WTC11 (cell line): ENCODE measurements at regions not wholly inside any gene's neighbourhood (a gene's known extent, or its start where the extent isn't known, plus 50 kb on each side); places are given as distances from the start of the nearest gene placed in this dataset.

ENCODE experiments used
- TF ChIP-seq, protein P1 (sequence below): sonication (generic); formaldehyde crosslinking; IDR thresholded peaks from 2 replicates; pipeline ENCODE4 v1.8.1; 2023; ENCODE audit warnings: mild to moderate bottlenecking, missing genetic modification reagents, borderline replicate concordance
- TF ChIP-seq, protein P2 (sequence below): fragments of 200-600 bp; IDR thresholded peaks from 2 replicates; pipeline ENCODE4 v1.8.0; 2022; ENCODE audit warnings: antibody characterized with exemption
- TF ChIP-seq, protein P3 (sequence below): sonication (generic); formaldehyde crosslinking; IDR thresholded peaks from 2 replicates; pipeline ENCODE4 v1.8.0; 2023; ENCODE audit warnings: mild to moderate bottlenecking, missing genetic modification reagents

DNA sequence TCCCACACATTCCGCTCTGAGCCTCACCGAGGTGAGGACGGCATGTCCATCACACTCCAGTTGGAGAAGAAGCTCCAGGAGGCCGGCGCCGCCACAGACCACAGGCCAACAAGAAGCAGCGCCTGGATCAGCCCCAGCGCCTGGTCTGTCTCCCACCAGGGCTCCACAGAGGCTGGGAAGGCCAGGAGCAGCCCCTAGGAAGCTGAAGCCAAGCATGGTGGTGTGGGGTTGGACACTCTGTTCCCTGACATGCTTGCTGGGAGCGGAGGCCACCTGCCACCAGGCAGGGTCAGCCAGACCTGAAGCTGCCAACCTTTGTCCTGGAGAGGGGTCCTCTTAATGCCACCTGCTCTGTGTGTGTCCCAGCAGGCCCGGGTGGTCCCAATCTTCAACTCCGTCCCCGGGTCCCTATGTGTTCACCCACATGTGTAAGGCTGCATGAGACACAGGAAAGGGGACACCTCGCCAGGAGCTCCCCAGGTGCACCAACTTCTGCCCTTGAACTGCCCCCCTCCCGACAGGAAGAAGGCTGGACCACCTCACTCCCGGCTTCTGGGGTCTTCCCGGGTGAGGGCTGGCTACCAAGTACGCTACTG is 140.1 kb upstream of the PPP1R26 start:
- TF ChIP-seq, protein P1, sequence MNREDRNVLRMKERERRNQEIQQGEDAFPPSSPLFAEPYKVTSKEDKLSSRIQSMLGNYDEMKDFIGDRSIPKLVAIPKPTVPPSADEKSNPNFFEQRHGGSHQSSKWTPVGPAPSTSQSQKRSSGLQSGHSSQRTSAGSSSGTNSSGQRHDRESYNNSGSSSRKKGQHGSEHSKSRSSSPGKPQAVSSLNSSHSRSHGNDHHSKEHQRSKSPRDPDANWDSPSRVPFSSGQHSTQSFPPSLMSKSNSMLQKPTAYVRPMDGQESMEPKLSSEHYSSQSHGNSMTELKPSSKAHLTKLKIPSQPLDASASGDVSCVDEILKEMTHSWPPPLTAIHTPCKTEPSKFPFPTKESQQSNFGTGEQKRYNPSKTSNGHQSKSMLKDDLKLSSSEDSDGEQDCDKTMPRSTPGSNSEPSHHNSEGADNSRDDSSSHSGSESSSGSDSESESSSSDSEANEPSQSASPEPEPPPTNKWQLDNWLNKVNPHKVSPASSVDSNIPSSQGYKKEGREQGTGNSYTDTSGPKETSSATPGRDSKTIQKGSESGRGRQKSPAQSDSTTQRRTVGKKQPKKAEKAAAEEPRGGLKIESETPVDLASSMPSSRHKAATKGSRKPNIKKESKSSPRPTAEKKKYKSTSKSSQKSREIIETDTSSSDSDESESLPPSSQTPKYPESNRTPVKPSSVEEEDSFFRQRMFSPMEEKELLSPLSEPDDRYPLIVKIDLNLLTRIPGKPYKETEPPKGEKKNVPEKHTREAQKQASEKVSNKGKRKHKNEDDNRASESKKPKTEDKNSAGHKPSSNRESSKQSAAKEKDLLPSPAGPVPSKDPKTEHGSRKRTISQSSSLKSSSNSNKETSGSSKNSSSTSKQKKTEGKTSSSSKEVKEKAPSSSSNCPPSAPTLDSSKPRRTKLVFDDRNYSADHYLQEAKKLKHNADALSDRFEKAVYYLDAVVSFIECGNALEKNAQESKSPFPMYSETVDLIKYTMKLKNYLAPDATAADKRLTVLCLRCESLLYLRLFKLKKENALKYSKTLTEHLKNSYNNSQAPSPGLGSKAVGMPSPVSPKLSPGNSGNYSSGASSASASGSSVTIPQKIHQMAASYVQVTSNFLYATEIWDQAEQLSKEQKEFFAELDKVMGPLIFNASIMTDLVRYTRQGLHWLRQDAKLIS (CRISPR knock-in tag), result no peak
- TF ChIP-seq, protein P2, sequence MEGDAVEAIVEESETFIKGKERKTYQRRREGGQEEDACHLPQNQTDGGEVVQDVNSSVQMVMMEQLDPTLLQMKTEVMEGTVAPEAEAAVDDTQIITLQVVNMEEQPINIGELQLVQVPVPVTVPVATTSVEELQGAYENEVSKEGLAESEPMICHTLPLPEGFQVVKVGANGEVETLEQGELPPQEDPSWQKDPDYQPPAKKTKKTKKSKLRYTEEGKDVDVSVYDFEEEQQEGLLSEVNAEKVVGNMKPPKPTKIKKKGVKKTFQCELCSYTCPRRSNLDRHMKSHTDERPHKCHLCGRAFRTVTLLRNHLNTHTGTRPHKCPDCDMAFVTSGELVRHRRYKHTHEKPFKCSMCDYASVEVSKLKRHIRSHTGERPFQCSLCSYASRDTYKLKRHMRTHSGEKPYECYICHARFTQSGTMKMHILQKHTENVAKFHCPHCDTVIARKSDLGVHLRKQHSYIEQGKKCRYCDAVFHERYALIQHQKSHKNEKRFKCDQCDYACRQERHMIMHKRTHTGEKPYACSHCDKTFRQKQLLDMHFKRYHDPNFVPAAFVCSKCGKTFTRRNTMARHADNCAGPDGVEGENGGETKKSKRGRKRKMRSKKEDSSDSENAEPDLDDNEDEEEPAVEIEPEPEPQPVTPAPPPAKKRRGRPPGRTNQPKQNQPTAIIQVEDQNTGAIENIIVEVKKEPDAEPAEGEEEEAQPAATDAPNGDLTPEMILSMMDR, result no peak
- TF ChIP-seq, protein P3, sequence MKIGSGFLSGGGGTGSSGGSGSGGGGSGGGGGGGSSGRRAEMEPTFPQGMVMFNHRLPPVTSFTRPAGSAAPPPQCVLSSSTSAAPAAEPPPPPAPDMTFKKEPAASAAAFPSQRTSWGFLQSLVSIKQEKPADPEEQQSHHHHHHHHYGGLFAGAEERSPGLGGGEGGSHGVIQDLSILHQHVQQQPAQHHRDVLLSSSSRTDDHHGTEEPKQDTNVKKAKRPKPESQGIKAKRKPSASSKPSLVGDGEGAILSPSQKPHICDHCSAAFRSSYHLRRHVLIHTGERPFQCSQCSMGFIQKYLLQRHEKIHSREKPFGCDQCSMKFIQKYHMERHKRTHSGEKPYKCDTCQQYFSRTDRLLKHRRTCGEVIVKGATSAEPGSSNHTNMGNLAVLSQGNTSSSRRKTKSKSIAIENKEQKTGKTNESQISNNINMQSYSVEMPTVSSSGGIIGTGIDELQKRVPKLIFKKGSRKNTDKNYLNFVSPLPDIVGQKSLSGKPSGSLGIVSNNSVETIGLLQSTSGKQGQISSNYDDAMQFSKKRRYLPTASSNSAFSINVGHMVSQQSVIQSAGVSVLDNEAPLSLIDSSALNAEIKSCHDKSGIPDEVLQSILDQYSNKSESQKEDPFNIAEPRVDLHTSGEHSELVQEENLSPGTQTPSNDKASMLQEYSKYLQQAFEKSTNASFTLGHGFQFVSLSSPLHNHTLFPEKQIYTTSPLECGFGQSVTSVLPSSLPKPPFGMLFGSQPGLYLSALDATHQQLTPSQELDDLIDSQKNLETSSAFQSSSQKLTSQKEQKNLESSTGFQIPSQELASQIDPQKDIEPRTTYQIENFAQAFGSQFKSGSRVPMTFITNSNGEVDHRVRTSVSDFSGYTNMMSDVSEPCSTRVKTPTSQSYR (CRISPR knock-in tag), result no peak
